Renal cortical epithelial cell (primary cell): ENCODE measurements at regions not wholly inside any gene's neighbourhood (a gene's known extent, or its start where the extent isn't known, plus 50 kb on each side); places are given as distances from the start of the nearest gene placed in this dataset.

Experiments
- DNase-seq: peaks from one replicate; pipeline ENCODE4 v3.0.0-alpha.2; 2011; ENCODE audit warnings: low read depth

DNA sequence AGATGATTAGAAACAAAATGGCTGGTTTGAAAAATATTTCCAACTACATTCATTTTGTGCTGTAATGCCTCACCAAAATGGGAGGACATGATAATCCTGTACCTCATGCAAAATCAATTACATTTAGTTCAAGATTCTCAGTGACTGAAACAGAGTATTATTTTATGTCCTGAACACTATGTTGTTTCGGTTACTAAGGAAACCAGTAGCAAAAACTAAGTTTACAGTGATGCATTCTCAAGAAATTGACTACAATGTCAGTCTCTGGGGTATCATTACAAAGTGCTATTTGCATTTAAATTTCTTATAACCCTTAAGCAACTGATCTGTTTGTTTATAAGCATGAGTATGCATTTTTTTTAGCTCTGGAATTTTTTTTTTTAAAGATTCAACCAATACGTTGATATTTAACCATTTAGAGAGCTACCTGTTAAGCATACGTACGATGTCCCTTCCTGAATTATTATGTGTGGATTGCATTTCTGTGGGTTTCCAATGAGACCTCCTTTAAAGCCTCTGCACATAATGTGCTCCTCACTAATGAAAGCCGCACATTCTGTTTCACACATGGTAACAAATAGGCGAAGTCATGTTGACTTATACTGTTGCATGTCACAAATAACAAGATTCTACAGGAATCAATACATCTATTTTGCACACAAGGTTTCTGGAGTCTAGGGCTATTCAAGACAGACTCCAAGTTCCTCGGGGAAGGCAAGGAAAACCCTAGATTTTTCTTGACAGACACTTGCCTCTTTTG, 1035.7 kb downstream of the ADGRL2 start:
- DNase-seq = no peak

DNA sequence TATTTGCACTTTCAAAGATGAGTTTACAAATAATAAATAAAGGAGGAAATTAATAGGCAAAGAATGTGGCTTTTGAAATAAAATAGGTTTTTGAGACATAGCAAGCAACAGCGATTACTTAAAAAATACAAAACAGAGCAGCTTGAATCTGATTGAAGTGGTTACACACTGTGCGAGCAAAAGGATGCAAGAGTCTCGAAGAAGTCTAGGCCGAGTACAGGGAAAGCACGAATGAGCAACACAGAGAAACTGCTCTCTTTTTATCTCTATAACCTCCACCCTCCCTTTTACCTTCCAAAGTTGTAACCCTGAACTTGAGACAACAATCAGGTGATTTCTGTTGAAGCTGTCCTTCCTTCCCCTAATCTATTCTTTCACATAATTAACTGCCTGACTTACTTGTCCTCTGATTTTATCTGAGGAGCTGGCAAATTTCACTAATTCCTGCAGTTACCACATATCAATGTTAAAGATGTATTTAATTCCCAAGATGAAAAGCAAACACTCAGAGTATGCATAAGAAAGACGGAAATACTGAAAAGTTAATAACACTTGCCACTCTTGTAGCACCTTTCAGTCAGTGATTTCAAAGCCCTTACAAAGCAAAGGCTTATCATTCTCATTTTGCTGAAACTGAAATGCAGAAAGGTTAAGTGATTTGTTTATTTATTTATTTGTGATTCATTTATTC, 1030.1 kb downstream of the ADGRL2 start:
- no peak for DNase-seq

DNA sequence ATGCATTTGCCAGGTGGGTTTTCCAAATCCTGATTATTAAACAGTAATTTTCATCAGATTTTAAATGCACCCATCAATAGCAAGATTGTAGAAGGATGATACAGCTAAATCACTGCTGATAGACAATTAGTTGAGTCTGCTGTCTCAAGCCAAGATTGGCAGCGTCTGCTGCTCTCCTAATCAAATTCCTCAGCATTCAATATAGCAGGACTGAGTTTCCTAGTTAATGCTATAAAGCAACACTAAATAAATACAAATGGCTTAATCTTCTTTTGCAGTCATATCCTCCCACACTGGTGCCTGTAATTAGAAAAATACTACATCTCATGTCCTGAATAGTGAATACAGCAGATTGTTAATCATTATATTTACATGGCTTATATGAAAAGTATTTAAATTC, 1028.8 kb downstream of the ADGRL2 start:
- no peak for DNase-seq

DNA sequence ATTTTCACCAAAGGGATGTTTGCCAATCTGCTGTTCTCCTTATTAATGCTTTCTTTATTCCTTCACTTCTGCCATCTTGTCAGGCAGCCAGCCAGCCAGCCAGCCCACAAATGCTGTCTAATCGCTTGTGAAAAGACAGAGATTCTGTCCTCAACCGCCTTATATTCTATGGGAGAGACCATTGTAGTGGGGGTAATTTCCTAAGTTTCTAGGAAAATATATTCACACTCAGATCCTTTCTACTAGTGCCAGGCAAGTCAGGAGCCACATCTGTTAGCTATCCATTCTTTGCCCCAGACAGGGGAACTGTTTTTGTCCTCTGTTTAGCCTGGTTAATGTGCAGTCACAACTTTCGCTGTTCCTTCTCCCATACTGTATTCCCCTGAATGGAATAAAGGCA, 1023.1 kb downstream of the ADGRL2 start:
- no peak for DNase-seq

DNA sequence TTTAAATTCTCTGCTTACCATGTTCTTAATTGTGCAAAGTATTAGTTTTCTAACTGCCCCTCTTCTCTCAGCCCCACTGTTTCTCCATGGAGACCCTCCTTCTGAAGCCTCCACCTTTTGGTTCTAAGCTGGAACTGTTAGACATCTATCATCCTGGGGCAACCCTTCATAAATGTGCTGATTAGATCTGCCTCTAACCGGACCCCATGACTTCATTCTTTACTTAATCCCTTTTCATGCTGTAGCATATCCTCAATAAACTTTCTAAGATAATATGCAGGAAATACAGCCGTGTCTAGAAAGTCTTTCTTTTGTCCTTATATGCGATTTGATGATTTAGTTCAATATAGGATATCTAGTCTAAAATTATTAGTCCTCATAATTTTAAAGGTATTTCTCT, 1020.1 kb downstream of the ADGRL2 start:
- no peak for DNase-seq

DNA sequence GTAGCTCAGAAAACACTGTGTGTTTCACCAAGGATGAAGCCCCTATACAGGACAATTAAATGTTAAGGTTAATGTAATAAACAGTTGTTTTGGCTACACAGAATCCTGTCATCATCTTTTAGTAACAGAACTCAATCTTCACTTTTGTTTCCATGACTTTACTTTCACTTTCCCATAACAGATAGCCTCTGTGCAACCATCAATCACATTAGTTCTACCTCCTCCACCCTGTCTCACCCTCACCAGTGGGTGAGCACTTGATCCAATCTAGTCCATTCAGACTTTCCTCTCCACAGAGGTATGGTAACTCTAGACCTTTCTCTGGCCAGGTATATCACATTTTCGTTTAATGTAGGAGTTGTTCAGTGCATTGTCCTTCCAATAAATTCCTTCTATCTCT, 1018.5 kb downstream of the ADGRL2 start:
- DNase-seq = no peak

DNA sequence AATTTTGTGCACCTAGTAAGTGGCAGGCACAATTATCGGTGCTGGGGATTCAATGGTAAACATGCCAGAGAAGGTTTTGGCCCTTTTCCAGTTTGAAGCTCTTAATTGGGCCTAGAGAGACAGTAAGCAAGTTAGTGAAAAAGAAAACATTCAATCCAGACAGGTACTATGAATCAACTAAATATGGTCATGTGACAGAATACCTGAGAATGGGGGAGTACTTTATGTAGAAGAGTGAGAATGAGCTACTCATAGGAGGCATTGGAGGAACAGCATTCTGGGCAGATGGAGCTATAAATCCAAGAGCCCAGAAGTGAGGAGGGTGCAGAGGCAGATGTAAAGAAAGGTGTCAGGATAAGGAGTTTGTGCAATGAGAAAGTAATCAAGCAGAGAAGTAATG, 1017.9 kb downstream of the ADGRL2 start:
- no peak for DNase-seq

DNA sequence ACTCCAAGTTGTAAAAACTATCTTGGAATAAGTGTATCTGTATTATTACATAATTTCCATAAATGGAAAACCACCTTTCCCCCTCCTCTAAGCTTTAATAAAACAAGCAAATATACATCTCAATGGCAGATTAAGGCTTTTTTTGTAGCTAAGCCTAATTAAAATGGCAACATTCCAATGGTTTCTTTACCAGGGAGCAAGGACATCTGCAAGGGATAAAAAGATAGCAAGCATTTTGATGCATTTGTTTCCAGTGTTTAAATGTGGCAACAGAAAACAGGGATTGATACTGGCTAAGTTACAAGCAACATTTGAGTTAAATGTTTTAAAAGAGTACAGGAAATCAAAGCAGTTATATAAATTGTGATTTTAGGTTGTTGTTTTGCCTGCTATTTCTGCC, 1012.7 kb downstream of the ADGRL2 start:
- no peak for DNase-seq

DNA sequence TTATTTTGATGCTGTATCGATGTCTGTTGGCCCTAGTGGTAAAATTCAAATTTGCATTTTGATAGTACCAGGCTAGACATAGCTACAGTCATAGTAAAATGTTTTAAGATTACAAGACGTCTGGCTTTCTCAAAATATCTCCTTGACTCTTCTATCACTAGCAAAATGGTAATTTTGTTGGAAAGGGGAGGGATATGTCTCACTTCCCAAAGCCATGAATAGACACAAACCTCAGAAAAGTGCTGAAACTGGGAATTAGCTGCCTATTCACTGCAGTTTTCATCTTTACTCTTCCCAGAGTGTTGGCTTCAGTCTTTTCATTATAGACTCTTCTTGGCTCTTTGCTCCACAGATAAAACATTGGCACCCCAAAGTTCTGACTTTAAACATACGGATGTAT, 1009.9 kb downstream of the ADGRL2 start:
- DNase-seq = no peak

DNA sequence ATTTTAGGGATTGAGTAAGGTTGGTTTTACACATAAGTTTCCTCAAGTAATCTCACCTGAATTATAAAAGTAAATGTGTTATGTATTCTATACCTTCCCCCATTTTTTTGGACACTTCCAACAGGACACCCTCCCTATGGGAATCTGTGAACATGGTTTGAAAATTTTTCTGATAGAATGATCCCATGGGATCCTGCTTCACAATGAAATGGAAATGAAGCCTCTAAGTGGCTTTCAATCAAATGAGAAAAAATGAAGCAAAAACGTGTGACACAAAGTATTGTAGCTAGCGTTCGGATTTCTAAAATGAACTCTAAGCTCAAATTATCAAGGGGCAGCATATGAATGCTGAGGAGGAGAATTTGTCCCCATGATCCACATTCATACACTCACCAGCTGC, 1006.8 kb downstream of the ADGRL2 start:
- no peak for DNase-seq

DNA sequence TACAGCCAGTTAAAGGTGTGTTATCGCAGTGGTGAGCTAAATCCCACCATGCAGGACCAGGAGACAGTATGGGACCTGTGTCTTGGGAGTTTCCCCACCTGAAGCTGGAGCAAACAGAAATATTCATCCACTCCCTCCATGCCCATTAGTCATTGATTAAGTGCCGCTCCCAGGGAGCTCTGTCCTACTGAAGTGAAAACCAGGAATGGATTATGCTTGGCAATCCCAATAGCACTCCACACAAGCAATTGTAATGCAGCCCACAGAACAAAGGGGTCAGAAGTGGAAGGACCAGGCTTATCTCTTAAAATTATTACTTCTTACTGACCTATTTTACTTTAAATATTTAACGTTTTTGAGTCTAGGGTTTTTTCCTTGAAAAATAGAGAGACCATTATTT, 1005.4 kb downstream of the ADGRL2 start:
- DNase-seq = no peak

DNA sequence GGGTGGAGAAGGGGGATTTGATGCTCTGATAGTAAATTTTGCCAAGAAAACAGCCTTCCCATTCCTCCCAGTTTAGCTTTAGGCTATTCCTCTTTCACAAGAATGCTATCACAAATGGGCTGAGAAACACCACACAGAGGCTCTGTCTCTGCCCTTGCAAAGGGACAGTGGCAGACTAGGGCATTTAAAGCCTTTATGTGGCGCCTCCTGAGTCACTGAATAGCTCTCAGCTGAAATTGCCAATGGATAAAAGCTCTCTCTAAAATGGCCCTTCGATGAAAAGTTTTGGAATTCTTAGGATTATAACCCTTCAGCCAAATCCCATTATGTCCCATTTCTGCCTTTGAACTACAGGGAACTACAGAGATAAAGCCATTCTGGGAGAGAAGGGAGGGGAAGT, 1000.4 kb downstream of the ADGRL2 start:
- DNase-seq = no peak

DNA sequence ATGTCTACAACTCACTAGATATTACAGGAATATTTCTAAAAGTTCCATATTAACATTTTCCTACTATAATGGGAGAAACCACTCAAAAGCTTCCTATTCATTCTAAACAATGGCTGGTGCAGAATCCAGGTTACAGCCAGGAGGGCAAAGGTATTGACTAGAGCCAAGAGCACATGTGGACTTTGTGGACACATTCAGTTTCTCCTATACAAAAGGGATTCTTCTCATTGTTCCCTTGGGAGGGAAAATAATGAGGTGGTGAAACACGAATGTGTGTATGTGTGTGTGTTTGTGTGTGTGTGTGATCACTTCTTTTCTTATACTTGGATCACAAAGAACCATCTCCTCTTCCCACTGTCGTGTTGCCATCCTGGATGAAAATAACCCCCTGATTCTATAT, 1000.0 kb downstream of the ADGRL2 start:
- DNase-seq = no peak

DNA sequence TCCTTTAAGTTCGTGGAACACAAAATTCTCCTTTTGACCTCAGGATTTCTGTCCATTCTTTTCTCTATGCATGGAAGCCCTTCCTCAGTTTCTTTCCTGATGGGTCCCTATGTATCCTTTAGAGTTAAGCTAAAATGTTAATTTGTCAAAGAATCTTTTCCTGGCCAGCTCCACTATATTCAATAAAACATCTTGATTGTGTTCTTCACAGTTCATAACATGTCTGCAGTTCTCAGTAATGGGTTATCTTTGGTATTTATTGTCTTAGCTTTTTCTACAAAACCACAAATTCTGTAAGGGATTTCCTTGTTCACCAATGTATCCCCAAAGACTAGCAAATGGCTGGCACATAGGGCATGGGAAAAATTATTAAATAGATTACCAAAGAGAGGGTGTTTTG, 998.5 kb downstream of the ADGRL2 start:
- no peak for DNase-seq

DNA sequence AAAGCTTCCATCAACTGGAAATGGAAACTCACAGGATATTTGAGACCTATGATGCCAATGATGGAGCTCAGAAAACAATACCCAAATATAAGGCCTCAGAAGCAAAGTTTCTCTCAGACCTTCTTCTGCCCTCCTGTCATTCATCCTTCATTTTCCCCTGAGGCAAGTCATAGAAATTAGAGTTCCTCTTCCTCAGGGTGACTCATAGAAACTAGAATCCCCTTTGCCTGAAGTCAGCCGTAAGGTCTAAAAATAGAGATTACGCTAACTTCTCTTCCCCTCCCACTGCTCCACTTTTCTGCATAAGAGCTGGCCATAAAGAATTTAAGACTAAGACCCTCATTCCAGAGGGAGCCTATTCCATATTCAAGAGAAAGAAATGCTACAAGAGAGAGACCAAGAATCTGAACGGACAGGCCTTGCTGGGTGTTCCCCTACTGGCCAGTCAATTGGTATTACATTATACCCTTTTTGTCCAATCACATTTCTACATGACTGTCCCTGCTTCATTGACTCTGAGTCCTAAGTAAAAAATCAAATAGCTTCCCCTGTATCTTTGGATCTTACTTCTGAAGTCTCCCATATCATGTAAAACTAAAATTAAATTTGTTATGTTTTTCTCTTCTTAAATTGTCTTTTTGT, 994.9 kb downstream of the ADGRL2 start:
- no peak for DNase-seq

DNA sequence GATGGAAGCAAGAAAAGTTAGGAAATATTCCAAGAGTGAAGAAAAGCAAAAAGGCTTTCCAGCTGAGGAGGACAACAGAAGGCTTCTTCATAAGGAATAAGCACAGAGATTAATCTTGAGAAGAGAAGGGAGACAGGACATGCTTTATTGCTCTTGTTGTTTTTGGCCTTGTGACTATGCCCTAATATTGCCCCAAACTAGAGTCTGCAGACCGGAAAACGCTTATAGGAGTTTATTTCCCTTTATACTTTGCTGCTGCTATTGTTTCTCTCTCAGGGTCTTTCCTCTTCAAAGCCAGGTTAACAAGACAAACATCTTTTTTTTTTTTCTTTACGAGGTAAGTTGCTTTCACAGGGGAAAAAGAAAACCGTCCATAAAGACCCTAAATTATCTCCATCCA, 991.4 kb downstream of the ADGRL2 start:
- no peak for DNase-seq

DNA sequence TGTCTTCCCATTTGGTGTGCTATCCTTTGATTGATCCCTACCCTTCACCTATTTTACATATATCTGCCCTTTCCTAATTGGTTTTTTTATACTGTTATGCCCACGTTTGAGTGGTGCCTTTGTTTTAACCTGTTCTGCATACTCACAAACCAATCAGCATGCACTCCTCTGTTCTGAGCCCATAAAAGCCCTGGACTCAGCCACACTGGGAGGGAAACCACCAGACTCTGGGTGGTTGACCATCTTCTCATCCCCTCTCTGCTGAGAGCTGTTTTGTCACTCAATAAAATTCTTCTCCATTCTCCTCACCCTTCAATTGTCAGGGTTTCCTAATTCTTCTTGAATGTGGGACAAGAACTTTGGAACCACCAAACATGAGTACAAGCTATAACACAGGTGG, 989.8 kb downstream of the ADGRL2 start:
- DNase-seq = no peak

DNA sequence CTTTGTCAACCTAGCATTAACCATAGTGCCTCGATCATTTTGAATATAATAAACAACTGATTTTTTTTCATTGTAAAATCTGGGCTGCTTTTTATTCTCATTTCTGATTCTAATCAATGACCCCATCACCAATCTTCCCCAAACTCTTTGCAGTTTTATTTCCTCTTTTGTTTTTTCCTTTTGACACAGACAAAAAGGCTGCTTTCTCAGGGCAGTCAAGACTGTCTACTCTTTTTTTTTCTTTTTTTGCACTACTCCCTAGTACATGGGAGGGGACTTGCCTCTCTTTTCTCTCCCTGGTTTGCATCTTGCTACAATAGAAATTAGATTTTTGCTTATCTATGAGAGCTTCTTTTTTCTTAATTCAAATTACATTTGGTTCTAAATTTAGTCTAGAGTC, 987.9 kb downstream of the ADGRL2 start:
- no peak for DNase-seq

DNA sequence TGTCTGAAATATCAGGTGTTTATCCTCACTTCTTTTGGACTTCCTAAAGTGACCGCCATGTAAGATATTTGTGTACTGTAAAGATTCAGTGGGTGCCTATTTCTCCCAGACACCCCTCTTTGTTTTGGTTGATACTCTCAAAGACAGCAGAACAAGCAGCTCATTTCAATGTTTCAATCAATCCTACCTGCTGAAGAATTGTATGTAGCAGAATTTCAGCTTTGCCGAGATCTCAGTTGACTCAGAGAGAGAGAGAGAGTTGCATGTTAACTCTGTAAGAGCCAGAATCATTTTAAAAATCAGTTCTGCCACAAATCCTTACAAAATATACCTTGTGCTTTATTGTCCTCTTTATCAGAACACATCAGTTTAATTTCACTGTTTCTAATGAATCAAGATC, 987.3 kb downstream of the ADGRL2 start:
- no peak for DNase-seq

DNA sequence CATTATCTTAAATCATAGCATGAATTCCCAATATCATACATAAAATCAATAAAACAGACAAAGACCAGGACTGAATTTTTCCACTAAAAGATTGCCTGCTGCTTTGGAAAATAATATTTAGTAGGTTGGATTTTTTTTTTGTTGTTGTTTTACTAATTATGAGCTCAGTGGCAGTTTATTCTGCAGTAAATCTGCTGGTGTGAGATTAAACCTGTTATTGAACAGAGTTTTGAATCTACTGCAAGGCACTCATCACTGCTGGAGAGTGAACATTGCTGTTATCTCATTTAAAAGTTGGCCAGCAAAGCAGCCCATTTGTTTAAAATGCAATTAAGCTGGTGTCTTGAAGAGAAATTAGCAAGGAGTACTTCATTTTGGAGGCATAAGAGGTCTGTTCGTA, 986.1 kb downstream of the ADGRL2 start:
- DNase-seq = no peak

DNA sequence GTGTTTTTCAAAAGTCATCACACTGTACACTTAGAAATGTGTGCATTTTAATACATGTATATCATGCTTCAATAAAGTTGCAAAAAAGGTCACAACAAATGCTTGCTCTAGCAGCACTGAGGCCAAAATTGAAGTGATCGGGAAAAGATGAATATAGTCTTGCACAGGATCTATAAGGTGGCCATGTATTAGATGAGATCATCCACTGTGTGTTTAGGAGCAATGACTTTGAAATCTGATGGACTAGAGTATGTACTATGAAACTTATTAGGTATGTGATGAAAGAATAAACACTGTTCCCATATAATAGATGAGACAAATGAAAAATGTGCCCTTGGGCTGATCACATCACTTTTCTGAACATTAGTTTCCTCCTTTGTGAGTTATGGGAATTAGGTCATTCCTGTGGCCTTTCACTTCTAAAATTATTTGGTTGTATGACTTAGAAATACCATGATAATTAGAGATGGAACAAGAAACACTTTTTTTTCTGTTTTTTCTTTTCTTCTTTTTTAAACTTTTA, 984.6 kb downstream of the ADGRL2 start:
- DNase-seq = no peak

DNA sequence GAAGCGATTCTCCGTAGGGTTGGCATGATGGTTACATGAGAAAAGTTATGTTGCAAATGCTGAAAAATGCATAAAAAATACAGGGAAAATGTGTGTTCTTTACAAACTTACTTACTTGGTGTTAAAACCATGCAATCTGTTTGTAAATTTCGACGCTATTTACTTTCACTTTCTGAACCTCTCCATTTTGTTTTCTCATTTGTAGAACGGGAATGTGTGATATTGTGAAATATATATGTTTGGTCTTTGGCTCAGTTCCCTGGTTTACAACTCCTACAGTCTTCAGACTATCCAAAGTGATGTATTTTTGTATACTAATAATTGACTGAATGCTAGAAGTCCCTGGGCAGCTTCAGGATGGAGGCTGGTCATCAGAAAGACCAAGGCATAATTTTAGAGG, 982.3 kb downstream of the ADGRL2 start:
- DNase-seq = no peak

DNA sequence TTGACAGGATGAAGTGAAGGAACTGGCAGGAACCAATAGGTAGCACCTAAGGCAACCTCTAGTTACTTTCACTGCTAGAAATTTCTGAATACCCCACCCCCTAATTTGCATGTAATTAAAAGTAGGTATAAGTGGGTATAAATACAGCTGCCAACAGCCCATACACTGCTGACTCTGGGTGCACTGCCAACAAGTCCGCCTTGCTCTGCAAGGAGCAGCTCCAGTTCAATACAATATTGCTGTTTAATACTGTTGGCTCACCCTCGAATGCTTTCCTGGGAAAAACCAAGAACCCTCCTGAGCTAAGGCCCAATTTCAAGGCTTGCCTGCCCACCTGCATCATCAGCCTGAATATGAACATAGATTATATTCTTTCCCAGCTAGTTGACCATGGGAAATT, 981.9 kb downstream of the ADGRL2 start:
- no peak for DNase-seq
